Lower lobe of right lung (tissue), 2 donors: ENCODE measurements at regions not wholly inside any gene's neighbourhood (a gene's known extent, or its start where the extent isn't known, plus 50 kb on each side); places are given as distances from the start of the nearest gene placed in this dataset.

ENCODE experiments used
- ATAC-seq, 2 donors: fragments of 200-7000 bp; cut with Tn5 transposase; one replicate each; pipeline ENCODE4 v1.9.1; 2020 to 2022; ENCODE audit warnings: mild to moderate bottlenecking in 2 of 2, moderate library complexity in 2 of 2
- DNase-seq: peaks from one replicate; pipeline ENCODE4 v3.0.0-alpha.2; 2020
- H3K27ac ChIP-seq: fragments of 200-600 bp; one replicate; pipeline ENCODE4 v1.8.0; 2022
- H3K27me3 ChIP-seq: fragments of 200-600 bp; one replicate; pipeline ENCODE4 v1.8.0; 2022; ENCODE audit warnings: low read depth
- H3K36me3 ChIP-seq: fragments of 200-600 bp; one replicate; pipeline ENCODE4 v1.8.0; 2022; ENCODE audit warnings: mild to moderate bottlenecking
- H3K4me1 ChIP-seq: fragments of 200-600 bp; one replicate; pipeline ENCODE4 v1.8.0; 2022
- H3K4me3 ChIP-seq: fragments of 200-600 bp; one replicate; pipeline ENCODE4 v1.8.0; 2022; ENCODE audit warnings: mild to moderate bottlenecking
- H3K9me3 ChIP-seq: fragments of 200-600 bp; one replicate; pipeline ENCODE4 v1.8.0; 2022
- intact Hi-C: fragments of 100-400 bp; cut with DNase I; formaldehyde crosslinking; loops from one replicate; pipeline ENCODE4 v1.11.0; 2022
- TF ChIP-seq, protein P1 (sequence below): fragments of 200-600 bp; IDR thresholded peaks from one replicate; pipeline ENCODE4 v1.8.0; 2022; ENCODE audit warnings: antibody characterized with exemption, mild to moderate bottlenecking
- donor health status: DM: no; HTN: yes; CAD: no; lungs with severe emphysema.

DNA sequence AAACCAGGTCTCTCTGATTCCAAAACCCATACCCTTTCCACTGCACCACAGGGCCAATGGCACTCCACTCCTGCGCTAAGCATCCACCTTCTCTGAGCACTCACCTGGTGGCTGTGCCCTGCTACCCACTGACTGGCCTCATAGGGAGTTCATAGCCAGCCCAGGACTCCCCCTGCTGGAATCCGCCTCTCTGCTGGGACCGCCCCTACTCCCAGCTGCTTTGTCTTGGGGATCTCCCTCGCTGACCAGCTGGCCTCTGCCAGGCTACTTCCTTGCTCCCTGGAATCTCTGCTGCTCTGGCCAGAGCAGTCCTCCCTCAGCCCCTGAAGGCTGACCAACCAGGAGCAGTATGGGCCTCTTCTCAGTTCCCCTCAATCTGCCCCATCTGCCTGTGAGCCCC is 129.7 kb downstream of the FAXC start:
- no peaks in the 10 kb centered on the region for H3K4me1 ChIP-seq
- intact Hi-C loops: no loop called here
- TF ChIP-seq, protein P1, sequence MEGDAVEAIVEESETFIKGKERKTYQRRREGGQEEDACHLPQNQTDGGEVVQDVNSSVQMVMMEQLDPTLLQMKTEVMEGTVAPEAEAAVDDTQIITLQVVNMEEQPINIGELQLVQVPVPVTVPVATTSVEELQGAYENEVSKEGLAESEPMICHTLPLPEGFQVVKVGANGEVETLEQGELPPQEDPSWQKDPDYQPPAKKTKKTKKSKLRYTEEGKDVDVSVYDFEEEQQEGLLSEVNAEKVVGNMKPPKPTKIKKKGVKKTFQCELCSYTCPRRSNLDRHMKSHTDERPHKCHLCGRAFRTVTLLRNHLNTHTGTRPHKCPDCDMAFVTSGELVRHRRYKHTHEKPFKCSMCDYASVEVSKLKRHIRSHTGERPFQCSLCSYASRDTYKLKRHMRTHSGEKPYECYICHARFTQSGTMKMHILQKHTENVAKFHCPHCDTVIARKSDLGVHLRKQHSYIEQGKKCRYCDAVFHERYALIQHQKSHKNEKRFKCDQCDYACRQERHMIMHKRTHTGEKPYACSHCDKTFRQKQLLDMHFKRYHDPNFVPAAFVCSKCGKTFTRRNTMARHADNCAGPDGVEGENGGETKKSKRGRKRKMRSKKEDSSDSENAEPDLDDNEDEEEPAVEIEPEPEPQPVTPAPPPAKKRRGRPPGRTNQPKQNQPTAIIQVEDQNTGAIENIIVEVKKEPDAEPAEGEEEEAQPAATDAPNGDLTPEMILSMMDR: no peak
- H3K27ac ChIP-seq: no peak overlapping the region
- H3K4me3 ChIP-seq: no peak overlapping the region
- H3K9me3 ChIP-seq: no peaks in the 10 kb centered on the region
- no peak for DNase-seq
- H3K36me3 ChIP-seq: no peaks in the 10 kb centered on the region
- no peaks in the 10 kb centered on the region for H3K27me3 ChIP-seq
- peak in 1 of 2 donors; percentile 80 for ATAC-seq

GRCh38 chr6:99216959-99217358 is 132.5 kb downstream of the FAXC start:
- Histone ChIP-seq H3K27me3 (no peaks in the 10 kb centered on the region), H3K27ac (no peak overlapping the region), H3K36me3 (no peaks in the 10 kb centered on the region), H3K4me1 (no peaks in the 10 kb centered on the region), H3K9me3 (no peaks in the 10 kb centered on the region), H3K4me3 (no peak overlapping the region)
- DNase-seq (no peak), ATAC-seq (no peak)
- TF ChIP-seq, protein P1: no peak
- intact Hi-C loops: no loop called here

GRCh38 chr6:99195986-99196655 is 153.4 kb downstream of the FAXC start:
- H3K27me3 ChIP-seq: no peaks in the 10 kb centered on the region
- no peaks in the 10 kb centered on the region for H3K36me3 ChIP-seq
- no peaks in the 10 kb centered on the region for H3K9me3 ChIP-seq
- DNase-seq (no peak), ATAC-seq (no peak)
- TF ChIP-seq, protein P1: no peak
- H3K4me3 ChIP-seq: no peak overlapping the region
- intact Hi-C loops: no loop called here
- no peaks in the 10 kb centered on the region for H3K4me1 ChIP-seq
- no peak overlapping the region for H3K27ac ChIP-seq

DNA sequence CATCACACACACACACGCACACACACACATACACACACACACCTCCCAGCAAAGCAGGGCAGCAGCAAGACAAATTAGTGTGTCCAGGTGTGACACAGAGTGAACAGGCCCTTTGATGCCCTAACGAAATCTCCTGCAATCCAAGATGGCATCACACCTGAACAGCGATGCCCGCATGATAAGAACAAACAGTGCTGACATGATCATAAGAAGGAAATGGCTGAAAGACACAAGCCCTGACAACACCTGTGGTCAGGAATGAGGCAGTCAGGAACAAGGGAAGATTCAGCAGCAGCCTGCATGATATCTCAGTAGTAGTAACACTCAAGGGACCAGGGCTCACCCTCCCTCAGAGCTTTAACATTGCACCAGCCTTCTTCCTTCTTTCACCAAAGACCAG is 156.9 kb downstream of the FAXC start:
- intact Hi-C loops: no loop called here
- TF ChIP-seq, protein P1: no peak
- Histone ChIP-seq H3K4me1 (no peaks in the 10 kb centered on the region), H3K27ac (no peak overlapping the region), H3K9me3 (no peaks in the 10 kb centered on the region), H3K27me3 (no peaks in the 10 kb centered on the region), H3K4me3 (no peak overlapping the region), H3K36me3 (no peaks in the 10 kb centered on the region)
- DNase-seq (no peak), ATAC-seq (no peak)

- ATAC-seq (no peak), DNase-seq (no peak)
- Histone ChIP-seq H3K27me3 (no peaks in the 10 kb centered on the region), H3K9me3 (no peaks in the 10 kb centered on the region), H3K4me3 (no peak overlapping the region), H3K4me1 (no peaks in the 10 kb centered on the region), H3K27ac (no peak overlapping the region), H3K36me3 (no peaks in the 10 kb centered on the region)
- TF ChIP-seq, protein P1: no peak
- intact Hi-C loops: no loop called here
Observed at GRCh38 chr6:99189823-99190721, 159.4 kb downstream of the FAXC start.
